Germinal center (tissue), 1 donor: ENCODE measurements at regions not wholly inside any gene's neighbourhood (a gene's known extent, or its start where the extent isn't known, plus 50 kb on each side); places are given as distances from the start of the nearest gene placed in this dataset.
A peak's percentile ranks its signal among the peaks of the same experiment; 100 is the strongest.

Source experiments
- DNase-seq: peaks from one replicate; pipeline ENCODE4 v3.0.0; 2012; ENCODE audit warnings: mixed read lengths, low spot score

DNA sequence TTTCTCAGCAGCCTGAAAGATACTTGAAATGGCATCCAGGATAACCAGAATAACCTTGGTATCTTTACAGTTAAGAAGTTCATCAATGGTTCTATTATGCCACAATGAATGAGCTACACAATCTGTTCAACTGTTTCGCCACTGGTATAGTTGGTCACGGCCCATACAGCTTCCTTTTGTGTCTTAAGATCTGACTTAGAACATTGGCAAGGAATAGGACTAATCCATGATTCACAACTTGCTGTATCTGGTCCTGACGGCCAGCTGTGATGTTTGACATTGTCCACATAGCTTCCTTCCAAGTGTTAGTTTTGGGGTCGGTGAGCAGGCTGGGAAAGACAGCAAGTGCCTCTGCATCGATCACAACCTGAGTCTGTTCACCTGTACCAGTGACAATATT lies 113.3 kb upstream of the RAD23B start:
- DNase-seq, result no peak

DNA sequence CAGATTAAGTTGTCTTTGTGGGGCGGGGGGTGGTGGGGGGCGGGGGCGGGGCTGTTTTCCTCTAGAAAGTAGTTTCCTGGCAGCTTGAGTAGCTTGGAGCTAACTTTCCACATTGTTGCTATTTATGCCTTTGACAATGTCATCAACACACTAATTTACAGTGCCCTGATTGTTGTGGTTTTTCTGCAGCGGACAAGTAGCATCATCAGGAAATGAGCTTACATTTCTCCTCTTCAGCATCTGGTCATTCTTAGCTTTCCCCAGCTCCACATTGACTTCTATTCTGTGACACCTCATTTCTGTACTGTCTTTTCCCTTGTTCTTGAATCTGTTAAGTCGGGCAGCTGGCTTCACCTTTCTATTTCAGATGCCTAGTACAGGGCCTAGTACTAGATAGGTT lies 112.3 kb upstream of the RAD23B start:
- no peak for DNase-seq

DNA sequence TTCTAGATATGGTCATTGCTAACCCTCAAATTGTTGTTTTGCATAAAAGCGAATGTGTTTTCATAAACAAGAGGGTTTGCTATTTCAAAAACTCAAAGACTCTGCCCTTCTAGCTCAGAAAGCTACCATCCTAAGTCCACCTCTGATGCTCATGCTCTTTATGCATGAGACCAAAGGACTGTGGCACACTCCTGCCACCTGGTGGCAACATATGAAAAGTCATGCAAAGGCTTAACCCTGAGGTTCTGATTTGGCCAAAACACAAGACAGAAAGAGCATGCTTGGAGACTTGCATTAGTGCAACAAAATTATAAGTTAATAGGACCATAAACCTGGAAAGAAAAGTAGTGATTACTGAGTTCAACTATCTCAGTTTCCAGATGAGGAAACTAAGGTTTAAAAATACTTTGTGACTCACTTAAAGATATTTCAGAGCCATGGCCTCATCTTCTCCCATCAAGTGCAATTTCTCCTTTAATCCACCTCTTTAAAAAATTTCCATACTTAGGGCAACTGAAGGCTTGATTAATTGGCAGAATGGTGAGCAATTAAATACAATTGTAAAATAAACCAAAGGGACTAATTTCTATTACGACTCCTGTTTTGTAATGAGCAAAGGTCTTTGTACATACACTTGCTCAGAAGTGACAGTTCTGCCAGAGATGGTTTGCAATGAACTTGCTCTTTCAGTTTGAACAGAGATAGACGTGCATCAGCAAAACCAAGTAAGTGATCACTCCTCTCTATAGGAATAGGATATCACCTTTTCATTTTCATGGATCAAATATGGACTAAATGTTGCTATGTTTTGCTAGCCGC lies 110.7 kb upstream of the RAD23B start:
- DNase-seq, result peak; percentile 15

DNA sequence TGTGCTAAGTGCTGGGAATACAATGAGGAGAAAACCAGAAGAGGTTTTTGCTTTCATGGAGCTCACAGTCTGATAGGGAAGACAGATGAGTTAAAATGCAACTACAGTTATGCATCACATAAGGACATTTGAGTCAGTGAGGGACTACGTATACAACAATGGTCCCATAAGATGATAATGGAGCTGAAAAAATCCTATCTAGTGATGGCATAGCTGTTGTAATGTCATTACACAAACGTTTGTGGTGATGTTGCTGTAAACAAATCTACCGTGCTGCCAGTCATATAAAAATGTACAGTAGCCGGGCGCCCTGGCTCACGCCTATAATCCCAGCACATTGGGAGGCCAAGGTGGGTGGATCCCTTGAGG lies 110.1 kb upstream of the RAD23B start:
- DNase-seq, result no peak

DNA sequence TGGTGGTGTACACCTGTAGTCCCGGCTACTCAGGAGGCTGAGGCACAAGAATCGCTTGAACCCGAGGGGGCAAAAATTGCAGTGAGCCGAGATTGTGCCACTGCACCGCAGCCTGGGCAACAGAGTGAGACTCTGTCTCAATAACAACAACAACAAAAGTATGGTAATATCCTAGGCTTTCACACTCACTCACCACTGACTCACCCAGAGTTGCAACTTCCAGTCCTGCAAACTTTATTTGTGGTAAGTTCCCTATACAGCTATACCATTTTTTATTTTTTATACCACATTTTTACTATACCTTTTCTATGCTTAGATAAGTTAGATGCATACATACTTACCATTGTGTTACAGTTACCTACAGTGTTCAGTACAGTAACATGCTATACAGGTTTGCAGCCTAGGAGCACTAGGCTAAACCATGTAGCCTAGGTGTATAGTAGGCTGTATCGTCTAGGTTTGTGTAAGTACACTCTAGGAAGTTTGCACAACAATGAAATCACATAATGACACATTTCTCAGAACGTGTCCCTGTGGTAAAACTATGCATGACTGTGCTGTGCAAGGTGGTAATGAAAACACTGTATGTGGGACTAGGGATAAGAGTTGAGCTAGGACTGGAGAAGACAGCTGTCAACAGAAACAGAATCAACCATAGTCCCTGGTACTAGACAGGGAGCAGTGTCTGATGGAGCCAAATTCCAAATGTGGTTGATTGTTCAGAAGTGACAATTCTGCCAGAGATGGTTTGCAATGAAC lies 109.5 kb upstream of the RAD23B start:
- no peak for DNase-seq

DNA sequence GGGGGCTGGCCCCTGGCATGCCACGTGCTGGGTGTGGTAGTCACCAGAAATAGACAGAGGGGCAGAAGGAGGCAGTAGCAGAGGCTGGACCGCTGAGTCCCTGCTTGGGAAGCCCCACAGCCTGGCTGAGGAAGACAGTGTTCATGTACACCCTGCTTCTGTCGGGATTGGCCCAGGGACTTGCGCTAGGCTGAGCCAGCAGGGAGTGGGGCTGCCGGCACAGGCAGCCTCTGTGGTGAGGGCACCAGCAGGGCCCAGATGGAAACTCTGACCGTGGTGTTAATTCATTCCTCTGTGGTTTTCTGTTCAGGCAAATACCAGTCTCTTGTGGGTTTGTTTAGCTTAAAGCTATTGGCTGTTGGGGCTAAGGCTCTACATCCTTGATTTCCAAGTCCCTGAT lies 108.6 kb upstream of the RAD23B start:
- no peak for DNase-seq

DNA sequence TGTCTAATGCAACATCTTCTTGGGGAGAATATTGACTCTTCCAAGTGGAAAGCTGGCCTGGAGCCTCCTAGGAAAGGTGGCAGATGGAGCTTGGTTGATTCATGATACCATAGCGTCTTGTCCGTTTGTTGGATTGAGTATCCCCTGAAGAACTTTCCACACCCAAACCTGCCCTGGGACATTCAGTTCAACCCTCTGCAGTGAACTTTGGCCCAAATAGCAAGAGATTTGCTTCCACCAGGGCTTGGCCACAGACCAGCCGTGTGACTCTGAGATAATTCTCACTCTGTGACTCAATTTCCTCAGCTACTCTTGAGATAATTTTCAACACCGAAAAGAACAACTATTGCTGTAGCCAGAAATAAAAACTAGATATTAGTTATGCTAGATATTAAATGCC lies 108.0 kb upstream of the RAD23B start:
- no peak for DNase-seq

DNA sequence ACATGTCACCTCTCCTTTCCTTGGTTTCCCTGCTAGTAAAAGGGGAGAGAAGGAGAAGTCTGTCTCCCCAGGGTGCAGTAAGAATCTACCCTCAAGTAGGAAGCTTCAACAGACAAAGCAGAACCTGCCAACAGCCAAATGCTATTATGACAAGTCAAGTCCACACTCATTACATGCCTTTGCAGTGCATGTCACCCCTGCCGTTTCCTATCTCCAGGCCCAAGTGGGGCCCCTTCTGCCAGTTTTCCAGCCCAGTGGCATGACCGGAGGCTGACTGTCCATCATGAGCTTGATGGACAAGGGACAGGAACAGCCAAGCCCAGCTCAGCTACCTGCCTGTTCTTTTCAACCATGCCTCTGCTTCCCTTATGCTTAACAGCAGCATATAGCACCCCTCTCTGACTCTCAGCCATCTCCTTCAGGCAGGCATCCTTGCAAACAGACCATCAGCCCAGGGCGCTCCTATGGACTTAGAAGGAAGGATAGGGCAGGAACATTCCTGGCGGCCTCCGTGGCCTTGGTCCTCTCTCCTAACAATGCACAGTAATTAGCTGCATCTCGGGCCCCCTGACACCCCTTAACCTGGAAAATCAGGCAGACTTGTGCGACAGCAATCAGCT lies 107.2 kb upstream of the RAD23B start:
- DNase-seq, result no peak

DNA sequence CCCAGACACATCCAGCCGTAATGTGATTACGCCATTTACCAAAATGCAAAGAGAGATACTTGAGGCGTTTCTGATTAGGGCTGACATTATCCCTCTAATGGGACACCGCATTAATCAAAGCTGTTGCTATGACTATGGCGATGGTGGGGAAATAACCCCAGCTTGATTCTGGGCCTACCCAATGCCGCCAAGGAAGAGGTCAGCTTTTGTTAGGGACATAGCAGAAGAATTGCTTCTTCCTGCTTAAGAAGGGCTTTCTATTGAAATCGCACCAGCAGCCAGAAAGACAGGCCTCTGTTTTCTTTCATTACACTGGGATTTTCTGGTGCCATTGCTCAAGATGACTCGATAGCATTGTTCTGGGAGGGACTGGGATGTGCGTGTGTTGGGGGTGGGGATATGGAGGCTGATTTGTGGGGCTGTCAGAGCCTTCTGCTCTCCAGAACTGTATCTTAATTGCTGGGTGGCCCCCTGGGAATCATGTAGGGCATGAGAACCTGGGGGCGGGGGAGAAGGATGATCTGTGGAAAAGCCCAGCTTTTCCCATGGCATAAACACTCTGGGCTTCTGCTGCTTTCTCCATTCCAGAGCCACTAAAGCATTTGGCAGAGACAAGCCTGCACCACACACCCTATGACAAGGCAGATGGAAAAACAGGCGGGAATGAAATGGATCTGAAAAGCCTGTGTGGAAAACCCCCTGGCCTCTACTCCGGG lies 106.5 kb upstream of the RAD23B start:
- no peak for DNase-seq

DNA sequence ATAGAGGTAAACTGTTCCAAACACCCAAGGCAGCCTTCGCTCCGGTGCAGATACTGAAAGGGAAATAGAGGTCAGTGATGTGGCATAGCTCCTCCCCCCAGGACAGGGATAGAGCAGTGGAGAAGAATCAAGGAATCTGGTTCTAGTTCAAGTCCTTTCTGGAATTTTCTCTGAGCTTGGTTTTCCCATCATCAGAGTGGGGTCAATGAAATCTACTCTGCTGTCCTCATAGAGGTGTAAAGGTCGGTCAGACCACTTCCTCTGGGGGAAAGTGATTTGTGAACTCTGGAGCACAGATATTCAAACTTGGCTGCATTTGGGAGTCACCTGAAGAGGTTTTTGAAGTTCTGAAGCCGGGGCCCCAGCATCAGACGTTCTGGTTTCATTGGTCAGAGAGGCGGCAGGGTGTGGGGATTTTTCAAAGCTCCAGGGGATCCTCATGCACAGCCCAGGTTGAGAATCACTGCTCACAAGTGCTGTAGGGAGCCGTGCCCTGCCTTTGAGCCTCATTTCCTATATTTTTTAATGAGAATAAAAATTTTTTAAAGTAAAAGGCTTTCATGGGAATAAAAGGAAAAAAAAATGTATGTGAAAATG lies 105.7 kb upstream of the RAD23B start:
- DNase-seq, result no peak

DNA sequence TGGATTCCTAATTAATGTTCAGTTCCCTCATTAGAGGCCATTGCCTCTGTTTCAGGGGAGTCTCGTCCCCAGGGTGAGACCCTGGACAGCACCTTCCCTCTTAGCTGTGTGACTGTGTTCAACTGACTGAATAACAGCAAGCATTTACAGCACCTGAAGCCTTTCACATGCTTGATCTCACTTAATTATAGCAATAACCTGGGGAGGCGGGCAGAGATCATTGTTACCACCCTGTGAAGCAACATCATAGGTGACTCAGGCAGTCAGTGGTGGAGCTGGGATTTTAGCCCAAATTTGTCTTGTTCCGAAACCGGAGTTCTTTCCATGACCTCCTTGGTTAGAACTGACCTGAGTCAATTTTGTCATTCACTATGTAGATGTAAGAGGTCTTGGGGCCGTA lies 105.2 kb upstream of the RAD23B start:
- DNase-seq, result no peak

DNA sequence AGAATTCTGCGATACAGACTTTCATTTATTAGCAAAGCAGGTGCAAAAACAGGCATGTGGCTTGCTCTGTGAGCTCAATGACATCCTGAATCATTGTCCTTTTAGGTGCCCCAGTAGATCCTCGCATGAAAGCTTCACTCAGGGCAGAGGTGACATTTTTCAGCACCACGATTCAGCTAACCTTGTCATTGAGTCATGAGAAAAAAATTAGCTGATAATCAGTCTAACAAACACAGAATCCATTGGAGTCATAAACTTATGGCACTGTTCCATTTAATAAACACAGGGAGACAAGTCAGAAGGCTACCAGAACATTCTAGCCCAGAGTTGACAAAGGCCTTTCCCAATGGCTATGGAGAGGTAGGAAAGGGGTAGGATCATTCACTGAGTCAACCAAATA lies 104.8 kb upstream of the RAD23B start:
- no peak for DNase-seq

DNA sequence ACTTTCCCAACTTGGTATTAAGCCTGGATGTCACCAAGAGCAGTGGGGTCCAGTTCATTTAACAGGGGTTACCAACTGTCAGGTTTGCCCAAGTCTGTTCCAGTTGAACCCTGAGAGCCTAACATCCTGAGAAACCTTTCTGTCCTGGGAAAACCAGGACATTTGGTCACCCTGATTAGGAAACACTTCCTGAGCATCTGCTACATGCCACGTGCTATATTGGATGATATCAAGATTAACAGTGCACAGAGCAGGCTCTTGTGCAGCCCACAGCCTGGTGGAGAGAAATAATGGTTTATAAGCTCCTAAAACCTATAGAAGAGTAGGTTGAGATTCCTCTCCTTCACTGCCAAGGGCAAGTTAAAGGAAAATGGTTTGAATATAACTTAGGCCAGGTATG lies 102.9 kb upstream of the RAD23B start:
- DNase-seq, result no peak

DNA sequence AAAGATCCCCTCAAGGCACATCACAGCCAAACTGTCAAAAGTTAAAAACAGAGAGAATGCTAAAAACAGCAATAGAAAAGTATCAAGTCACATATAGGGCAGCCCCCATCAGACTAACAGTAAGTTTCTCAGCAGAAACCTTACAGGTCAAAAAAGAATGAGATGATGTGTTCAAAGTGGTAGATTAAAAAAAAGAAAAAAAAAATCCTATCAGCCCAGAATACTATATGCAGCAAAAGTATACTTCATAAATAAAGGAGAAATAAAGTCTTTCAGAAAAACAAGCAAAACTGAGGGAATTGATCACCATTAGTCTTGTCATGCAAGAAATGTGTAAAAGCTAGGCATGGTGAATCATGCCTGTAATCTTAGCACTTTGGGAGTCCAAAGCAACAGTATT lies 99.9 kb upstream of the RAD23B start:
- DNase-seq, result no peak

DNA sequence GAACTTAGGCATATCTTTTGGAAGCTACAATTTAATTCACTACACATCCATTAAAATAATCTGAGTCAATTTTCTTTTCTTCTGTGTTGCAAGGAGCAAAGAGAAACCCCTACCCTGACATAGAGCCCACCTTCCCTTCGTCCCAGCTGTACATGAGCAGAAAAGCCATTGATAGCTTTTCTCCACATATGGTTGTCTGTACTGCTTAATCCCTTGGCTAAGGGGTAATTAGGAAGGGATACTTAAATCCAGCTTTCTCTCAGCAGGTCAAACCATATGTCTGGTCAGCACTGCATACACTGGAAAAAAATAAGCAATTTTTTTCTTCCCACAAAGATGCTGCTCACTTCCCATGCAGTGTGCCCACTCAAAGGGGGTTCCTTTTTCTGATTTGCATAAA lies 94.7 kb upstream of the RAD23B start:
- DNase-seq, result no peak

DNA sequence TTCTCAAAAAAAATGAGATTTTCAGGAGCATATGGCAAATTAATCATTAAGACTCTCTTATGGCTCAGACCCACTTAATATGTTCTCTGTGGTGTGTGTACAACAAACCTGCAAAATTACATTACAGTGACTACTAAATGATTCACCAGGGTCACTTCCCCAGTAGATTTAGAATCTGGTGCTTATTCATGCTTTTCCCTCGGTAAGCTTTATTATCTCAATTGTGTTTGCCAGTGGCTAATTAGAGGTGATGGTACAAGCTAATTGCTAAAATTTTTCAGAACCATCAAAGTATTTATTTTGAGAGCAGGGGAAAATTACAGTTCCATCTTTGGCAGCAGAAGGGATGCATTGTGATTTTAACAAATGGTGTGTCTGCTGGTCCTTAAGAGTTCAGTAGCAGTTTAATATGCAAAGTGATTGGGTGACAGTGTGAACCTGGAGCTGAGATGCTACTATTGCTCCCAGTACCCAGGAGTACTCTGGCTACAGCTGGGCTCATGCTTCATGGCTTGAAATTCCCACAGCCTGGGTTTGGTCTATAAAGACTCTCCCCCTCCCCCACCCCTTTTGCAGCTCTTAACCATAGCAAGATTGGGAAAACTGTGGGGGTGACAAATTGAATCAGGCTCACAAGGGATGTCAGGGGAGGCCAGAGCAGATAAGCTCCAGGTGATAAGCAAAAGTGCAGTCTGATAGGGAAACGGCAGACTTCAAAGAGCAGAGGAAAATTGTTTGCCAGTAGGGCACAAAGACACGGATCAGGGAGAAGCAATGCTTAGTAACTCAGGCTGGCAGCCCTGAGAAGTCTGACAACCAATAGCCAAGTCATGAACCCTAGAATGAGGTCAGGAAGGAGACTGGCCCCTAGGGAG lies 92.8 kb upstream of the RAD23B start:
- DNase-seq, result no peak

DNA sequence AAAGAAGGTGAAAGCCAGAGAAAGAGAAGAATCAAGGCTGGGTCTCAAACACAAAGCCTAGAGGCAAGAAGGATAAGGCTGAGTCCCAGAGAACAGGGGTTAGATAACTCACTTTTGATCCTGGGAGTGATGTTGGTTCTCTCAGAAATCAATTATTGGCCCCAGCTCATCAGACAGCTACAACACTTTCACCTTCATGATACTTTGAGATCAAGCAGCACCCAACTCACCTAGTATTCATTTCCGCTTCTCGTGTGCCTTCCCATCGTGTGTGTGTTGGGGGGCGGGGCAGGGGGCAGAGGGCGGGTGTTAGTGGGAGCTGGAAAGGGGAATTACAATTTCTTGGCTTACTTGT lies 92.2 kb upstream of the RAD23B start:
- DNase-seq, result no peak

DNA sequence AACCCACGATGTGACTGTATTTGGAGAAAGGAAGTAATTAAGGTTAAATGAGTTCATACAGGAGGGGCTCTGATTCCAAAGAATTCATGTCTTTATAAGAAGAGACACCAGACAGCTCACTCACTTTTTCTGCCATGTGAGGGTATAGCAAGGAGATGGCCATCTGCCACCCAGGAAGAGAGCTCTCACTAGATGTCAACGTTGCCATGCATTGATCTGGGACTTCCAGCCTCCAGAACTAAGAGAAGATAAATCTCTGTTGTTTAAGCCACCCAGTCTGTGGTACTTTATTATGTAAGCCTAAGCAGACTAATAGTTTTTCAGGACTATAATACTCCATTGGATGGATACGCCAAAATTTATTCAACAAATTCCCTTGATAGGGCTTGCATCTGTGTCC lies 89.8 kb upstream of the RAD23B start:
- no peak for DNase-seq

DNA sequence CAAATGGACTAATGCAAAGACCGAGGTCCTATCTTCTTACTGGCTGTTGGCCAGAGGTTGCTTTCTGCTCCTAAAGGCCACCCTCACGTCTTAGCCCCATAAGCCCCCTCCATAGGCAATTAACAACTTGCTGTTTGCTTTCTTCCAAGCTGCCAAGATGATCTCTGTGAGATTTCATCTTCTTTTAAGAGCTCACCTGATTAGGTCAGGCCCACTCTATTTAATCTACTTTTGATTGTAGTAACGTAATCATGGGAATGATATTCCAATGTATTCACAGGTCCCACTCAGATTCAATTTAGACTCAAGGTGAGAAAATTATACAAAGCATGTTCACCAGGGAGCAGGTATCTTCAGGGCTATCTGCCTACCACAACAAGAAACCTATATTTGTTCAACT lies 84.4 kb upstream of the RAD23B start:
- no peak for DNase-seq

DNA sequence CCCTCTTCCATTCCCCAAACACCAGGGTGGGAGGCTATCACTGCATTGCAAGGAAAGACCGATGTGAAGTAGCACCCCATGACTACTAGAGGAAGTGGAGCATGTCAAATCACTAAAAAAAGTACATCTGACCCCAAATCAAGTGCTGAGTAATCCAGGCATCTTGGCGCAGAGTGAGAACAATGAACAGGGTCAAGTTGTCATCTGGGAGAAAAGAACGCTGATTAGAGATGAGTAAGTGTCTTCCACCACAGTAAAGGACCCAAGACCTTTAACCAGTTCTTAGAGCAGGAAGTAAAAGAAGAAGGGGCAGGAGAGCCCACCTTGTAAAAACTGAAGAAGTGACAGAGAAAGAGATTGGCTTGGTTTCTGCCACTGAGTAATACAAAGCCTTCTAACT lies 75.0 kb upstream of the RAD23B start:
- DNase-seq, result no peak

DNA sequence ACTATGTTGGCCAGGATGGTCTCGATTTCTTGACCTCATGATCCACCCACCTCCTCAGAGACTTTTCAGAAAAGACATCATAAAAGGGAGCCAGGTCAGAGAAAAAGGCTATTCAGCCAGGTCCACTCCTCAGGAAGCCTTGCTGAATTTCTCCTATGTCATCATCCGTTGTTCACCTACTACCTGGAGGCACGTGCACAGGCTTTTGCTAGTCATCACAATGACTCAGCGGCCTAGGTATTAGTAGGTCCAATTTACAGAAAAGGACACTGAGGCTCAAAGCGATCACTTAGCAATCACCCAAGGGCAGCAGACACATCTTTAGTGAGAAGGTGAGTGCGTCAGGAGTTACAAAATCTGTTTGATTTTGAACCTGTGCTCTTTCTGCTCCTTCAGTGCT lies 72.3 kb upstream of the RAD23B start:
- DNase-seq, result no peak
